Uterus (tissue), 2 donors: ENCODE measurements at regions not wholly inside any gene's neighbourhood (a gene's known extent, or its start where the extent isn't known, plus 50 kb on each side); places are given as distances from the start of the nearest gene placed in this dataset.

ENCODE experiments used
- CTCF ChIP-seq, 4 experiments: fragments of 200-600 bp in 2 of 4; fragments of 450-650 bp in 2 of 4; sonication (generic) in 2 of 4; IDR thresholded peaks; one replicate each; pipeline ENCODE4 v1.5.1; 2016 to 2019; ENCODE audit warnings: antibody characterized with exemption in 4 of 4, mild to moderate bottlenecking in 2 of 4, moderate library complexity in 1 of 4
- POLR2A ChIP-seq, 2 donors: fragments of 450-650 bp; IDR thresholded peaks; one replicate each; pipeline ENCODE4 v1.6.1; 2016; ENCODE audit warnings: antibody characterized with exemption in 2 of 2, mild to moderate bottlenecking in 1 of 2, moderate library complexity in 1 of 2

GRCh38 chr12:83575326-83575725 lies 888.6 kb downstream of the TMTC2 start:
- TF ChIP-seq POLR2A (IDR thresholded peaks at IDR 0.05) = no peak
- TF ChIP-seq CTCF (IDR thresholded peaks at IDR 0.05) = no peak
